GM12878 (cell line): ENCODE measurements at regions not wholly inside any gene's neighbourhood (a gene's known extent, or its start where the extent isn't known, plus 50 kb on each side); places are given as distances from the start of the nearest gene placed in this dataset.

Experiments
- ATAC-seq: fragments of 200-7000 bp; cut with Tn5 transposase; 3 replicates; pipeline ENCODE4 v1.9.1; 2020; ENCODE audit warnings: mild to moderate bottlenecking, moderate library complexity
- BruUV-seq: library from RNA; stranded (reverse); fragments of 400-500 nt; replicated peaks from 2 replicates; lab custom pipeline; 2021; lab: Mats Ljungman, UMichigan
- CTCF ChIA-PET: fragments of 300-600 bp; sonication (Branson Sonifier 250); formaldehyde crosslinking; extraction: SDS; loops from one replicate; lab custom pipeline; 2021; ENCODE audit warnings: inconsistent platforms; lab: Yijun Ruan, JAX
- POLR2A ChIA-PET: fragments of 350-600 bp; formaldehyde crosslinking; extraction: SDS; loops from one replicate; lab custom pipeline; 2021; ENCODE audit warnings: inconsistent platforms; lab: Charles Lee
- RAD21 ChIA-PET: fragments of 300-600 bp; sonication (Branson Sonifier 250); formaldehyde crosslinking; loops from one replicate; lab custom pipeline; 2023; ENCODE audit warnings: antibody characterized with exemption; ENCODE audit not compliant: unreplicated experiment; lab: Charles Lee
- SMC1A ChIA-PET: fragments of 300-600 bp; sonication (Branson Sonifier 250); formaldehyde crosslinking; loops from one replicate; lab custom pipeline; 2023; ENCODE audit not compliant: unreplicated experiment, uncharacterized antibody; lab: Charles Lee
- DNase-seq: peaks from one replicate; pipeline ENCODE4 v3.0.0-alpha.2; 2011; ENCODE audit warnings: low read depth, low spot score
- FAIRE-seq: peaks from 3 replicates; lab custom pipeline; 2011; peaks lifted over from hg19 to GRCh38; lab: Jason Lieb, UNC
- H2AFZ ChIP-seq: 2 replicates; pipeline ENCODE4 v1.6.0; 2011; ENCODE audit warnings: low read depth, low read length, control low read depth; ENCODE audit not compliant: control insufficient read depth
- H3K27ac ChIP-seq: 2 replicates; pipeline ENCODE4 v1.5.1; 2011; ENCODE audit warnings: control low read depth; ENCODE audit not compliant: control insufficient read depth, insufficient read depth
- H3K27me3 ChIP-seq, 2 experiments: replicated peaks in 1 of 2; 2 replicates each; pipeline versions ENCODE4 v1.6.0 to v1.6.1; 2011; ENCODE audit warnings: low read length in 1 of 2; ENCODE audit not compliant: control insufficient read depth in 2 of 2, insufficient read depth in 2 of 2
- H3K36me3 ChIP-seq, 2 experiments: 2 replicates each; pipeline ENCODE4 v1.5.1; 2011; ENCODE audit warnings: low read length in 1 of 2; ENCODE audit not compliant: control insufficient read depth in 2 of 2, insufficient read depth in 2 of 2
- H3K4me1 ChIP-seq: 2 replicates; pipeline ENCODE4 v1.6.1; 2011; ENCODE audit warnings: mild to moderate bottlenecking, low read length, moderate library complexity, mixed read lengths; ENCODE audit not compliant: control insufficient read depth, insufficient read depth
- H3K4me2 ChIP-seq: 2 replicates; pipeline ENCODE4 v1.6.0; 2011; ENCODE audit warnings: control low read depth; ENCODE audit not compliant: control insufficient read depth, insufficient read depth
- H3K4me3 ChIP-seq: fragments of 200-600 bp; sonication (generic); 2 replicates; pipeline ENCODE4 v1.5.1; 2016
- H3K79me2 ChIP-seq: 2 replicates; pipeline ENCODE4 v1.6.0; 2011; ENCODE audit warnings: low read length; ENCODE audit not compliant: control insufficient read depth, insufficient read depth
- H3K9ac ChIP-seq: 2 replicates; pipeline ENCODE4 v1.8.0; 2011; ENCODE audit warnings: low read length, control low read depth, mixed read lengths; ENCODE audit not compliant: control insufficient read depth, insufficient read depth
- H3K9me3 ChIP-seq: replicated peaks from 3 replicates; pipeline ENCODE4 v1.5.1; 2011; ENCODE audit warnings: mild to moderate bottlenecking, low read length; ENCODE audit not compliant: control insufficient read depth, insufficient read depth
- H4K20me1 ChIP-seq: 2 replicates; pipeline ENCODE4 v1.6.0; 2011; ENCODE audit not compliant: control insufficient read depth, insufficient read depth
- CREM ChIP-seq: IDR thresholded peaks from 2 replicates; pipeline ENCODE4 v1.6.1; 2014; ENCODE audit warnings: antibody characterized with exemption, low read depth
- MEF2A ChIP-seq: IDR thresholded peaks from 2 replicates; pipeline ENCODE4 v1.6.1; 2011; ENCODE audit warnings: low read depth, mild to moderate bottlenecking, low read length, moderate library complexity; ENCODE audit not compliant: insufficient read depth
- MTA2 ChIP-seq: fragments of 450-650 bp; IDR thresholded peaks from 2 replicates; pipeline ENCODE4 v1.6.1; 2016; ENCODE audit warnings: low read depth, mild to moderate bottlenecking, moderate library complexity
- MYB ChIP-seq: fragments of 150-350 bp; IDR thresholded peaks from 2 replicates; pipeline ENCODE4 v1.6.1; 2014; ENCODE audit warnings: mild to moderate bottlenecking, low read depth, low read length, borderline replicate concordance
- SUZ12 ChIP-seq: fragments of 200-600 bp; sonication (generic); IDR thresholded peaks from one replicate; pipeline ENCODE4 v1.6.1; 2018; ENCODE audit warnings: antibody characterized with exemption, mild to moderate bottlenecking; ENCODE audit not compliant: unreplicated experiment
- WGBS: methylation state at CpG from one replicate; pipeline ENCODE4 v1.1.6; 2016; ENCODE audit warnings: low lambda C conversion rate; ENCODE audit not compliant: insufficient replicate concordance, insufficient coverage; ENCODE audit errors: missing lambda C conversion rate; 5-methylcytosine and 5-hydroxymethylcytosine counted together
- in situ Hi-C: fragments of 300-500 bp; cut with MboI; formaldehyde crosslinking; loops from 9 replicates; pipeline ENCODE4 v1.14.3; 2018; ENCODE audit warnings: mixed read lengths
- intact Hi-C: fragments of 100-400 bp; cut with micrococcal nuclease; formaldehyde crosslinking; loops from one replicate; pipeline ENCODE4 v1.14.2; 2022; ENCODE audit not compliant: unreplicated experiment
- TF ChIP-seq, protein P1 (sequence below): fragments of 450-650 bp; IDR thresholded peaks from 2 replicates; pipeline ENCODE4 v1.6.1; 2017; ENCODE audit warnings: borderline replicate concordance
- TF ChIP-seq, protein P2 (sequence below): fragments of 450-650 bp; IDR thresholded peaks from 2 replicates; pipeline ENCODE4 v1.6.1; 2017; ENCODE audit warnings: low read depth, mild to moderate bottlenecking, moderate library complexity
- TF ChIP-seq, protein P3 (sequence below): IDR thresholded peaks from 2 replicates; pipeline ENCODE4 v1.6.1; 2011; ENCODE audit warnings: borderline replicate concordance, low read depth, mild to moderate bottlenecking, moderate library complexity, mixed read lengths, low read length; ENCODE audit not compliant: insufficient read depth; ENCODE audit errors: extremely low read length
- TF ChIP-seq, protein P4 (sequence below): IDR thresholded peaks from 2 replicates; pipeline ENCODE4 v1.6.1; 2011; ENCODE audit warnings: low read depth, mild to moderate bottlenecking, low read length, moderate library complexity, borderline replicate concordance; ENCODE audit errors: extremely low read depth

DNA sequence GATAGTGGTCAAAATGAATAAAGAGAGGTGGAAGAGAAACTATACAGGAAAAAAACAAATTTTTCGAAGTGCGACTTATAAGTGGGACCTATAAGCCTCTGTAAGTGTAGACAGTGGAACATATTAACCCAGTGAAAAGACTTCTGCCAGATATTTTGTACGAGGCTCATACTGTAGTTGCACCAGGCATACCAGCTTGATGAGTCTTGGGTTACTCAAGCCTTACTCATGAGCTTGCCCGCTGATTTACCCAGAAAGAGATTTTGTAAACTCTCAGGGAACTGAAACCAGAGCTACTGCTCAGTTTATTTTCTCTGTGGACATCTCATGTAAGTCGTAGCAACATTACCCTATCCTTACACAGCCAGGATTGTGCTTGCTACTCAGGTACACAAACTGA, 708.0 kb upstream of the SOX9 start (continued):
- TF ChIP-seq, protein P1, sequence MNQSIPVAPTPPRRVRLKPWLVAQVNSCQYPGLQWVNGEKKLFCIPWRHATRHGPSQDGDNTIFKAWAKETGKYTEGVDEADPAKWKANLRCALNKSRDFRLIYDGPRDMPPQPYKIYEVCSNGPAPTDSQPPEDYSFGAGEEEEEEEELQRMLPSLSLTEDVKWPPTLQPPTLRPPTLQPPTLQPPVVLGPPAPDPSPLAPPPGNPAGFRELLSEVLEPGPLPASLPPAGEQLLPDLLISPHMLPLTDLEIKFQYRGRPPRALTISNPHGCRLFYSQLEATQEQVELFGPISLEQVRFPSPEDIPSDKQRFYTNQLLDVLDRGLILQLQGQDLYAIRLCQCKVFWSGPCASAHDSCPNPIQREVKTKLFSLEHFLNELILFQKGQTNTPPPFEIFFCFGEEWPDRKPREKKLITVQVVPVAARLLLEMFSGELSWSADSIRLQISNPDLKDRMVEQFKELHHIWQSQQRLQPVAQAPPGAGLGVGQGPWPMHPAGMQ: no peak
- TF ChIP-seq, all 136 proteins: peak for 0

DNA sequence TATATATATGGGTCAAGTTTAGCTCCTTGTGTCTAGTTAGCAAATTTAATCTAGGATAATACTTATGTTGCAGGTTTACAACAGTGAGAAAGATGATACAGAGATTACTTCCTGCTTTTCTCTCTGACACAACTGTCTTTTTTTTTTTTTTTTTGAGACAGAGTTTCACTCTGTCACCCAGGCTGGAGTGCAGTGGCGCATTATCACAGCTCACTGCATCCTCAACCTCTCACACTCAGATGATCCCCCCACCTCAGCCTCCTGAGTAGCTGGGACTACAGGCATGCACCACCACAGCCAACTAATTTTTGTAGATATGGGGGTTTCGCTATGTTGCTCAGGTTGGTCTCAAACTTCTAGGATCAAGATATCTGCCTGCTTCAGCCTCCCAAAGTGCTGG, 706.9 kb upstream of the SOX9 start:
- no peak for FAIRE-seq
- no peaks in the 10 kb centered on the region for H3K79me2 ChIP-seq
- H2AFZ ChIP-seq: no peak overlapping the region
- peak; percentile 29; the same call in 1 of the 3 replicates for ATAC-seq
- SMC1A ChIA-PET: interaction anchor here (1.0 to 1.4 kb wide), 2 partner anchors 47 to 90 kb away, joined by 3 read pairs; no protein-coding TSS in a partner anchor
- TF ChIP-seq CREM (no peak), MYB (no peak), MTA2 (no peak), MEF2A (no peak), SUZ12 (no peak)
- TF ChIP-seq, protein P2, sequence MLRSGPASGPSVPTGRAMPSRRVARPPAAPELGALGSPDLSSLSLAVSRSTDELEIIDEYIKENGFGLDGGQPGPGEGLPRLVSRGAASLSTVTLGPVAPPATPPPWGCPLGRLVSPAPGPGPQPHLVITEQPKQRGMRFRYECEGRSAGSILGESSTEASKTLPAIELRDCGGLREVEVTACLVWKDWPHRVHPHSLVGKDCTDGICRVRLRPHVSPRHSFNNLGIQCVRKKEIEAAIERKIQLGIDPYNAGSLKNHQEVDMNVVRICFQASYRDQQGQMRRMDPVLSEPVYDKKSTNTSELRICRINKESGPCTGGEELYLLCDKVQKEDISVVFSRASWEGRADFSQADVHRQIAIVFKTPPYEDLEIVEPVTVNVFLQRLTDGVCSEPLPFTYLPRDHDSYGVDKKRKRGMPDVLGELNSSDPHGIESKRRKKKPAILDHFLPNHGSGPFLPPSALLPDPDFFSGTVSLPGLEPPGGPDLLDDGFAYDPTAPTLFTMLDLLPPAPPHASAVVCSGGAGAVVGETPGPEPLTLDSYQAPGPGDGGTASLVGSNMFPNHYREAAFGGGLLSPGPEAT: no peak
- TF ChIP-seq, protein P3, sequence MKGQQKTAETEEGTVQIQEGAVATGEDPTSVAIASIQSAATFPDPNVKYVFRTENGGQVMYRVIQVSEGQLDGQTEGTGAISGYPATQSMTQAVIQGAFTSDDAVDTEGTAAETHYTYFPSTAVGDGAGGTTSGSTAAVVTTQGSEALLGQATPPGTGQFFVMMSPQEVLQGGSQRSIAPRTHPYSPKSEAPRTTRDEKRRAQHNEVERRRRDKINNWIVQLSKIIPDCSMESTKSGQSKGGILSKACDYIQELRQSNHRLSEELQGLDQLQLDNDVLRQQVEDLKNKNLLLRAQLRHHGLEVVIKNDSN: no peak
- TF ChIP-seq, protein P4, sequence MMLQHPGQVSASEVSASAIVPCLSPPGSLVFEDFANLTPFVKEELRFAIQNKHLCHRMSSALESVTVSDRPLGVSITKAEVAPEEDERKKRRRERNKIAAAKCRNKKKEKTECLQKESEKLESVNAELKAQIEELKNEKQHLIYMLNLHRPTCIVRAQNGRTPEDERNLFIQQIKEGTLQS: no peak
- CTCF ChIA-PET: interaction anchor here (0.5 kb wide), 1 partner anchor 192 kb away, joined by 3 read pairs; no protein-coding TSS in a partner anchor
- in situ Hi-C loops (no loop called here), intact Hi-C loops (no loop called here)
- WGBS: 8% methylated on average over 2 of the region's 2 CpGs
- no peaks in the 10 kb centered on the region for H4K20me1 ChIP-seq
- H3K4me1 ChIP-seq: no peaks in the 10 kb centered on the region
- H3K9me3 ChIP-seq: no peaks in the 10 kb centered on the region
- H3K27me3 ChIP-seq: no peaks in the 10 kb centered on the region
- H3K36me3 ChIP-seq: no peaks in the 10 kb centered on the region
- BruUV-seq: no TSS peak
- no peak for DNase-seq
- H3K4me2 ChIP-seq: no peak overlapping the region
- POLR2A ChIA-PET: no interaction called here
- no peak overlapping the region for H3K4me3 ChIP-seq
- no peak overlapping the region for H3K9ac ChIP-seq
- RAD21 ChIA-PET: interaction anchor here (0.6 kb wide), 1 partner anchor 296 kb away, joined by 3 read pairs; no protein-coding TSS in a partner anchor
- no peak overlapping the region for H3K27ac ChIP-seq
